HEK293 (cell line): ENCODE measurements at regions not wholly inside any gene's neighbourhood (a gene's known extent, or its start where the extent isn't known, plus 50 kb on each side); places are given as distances from the start of the nearest gene placed in this dataset.

ENCODE experiments used
- CTCF ChIA-PET: fragments of 350-600 bp; formaldehyde crosslinking; extraction: SDS; loops from one replicate; lab custom pipeline; 2021; ENCODE audit warnings: antibody characterized with exemption; lab: Yijun Ruan, JAX
- POLR2A ChIA-PET: fragments of 300-600 bp; formaldehyde crosslinking; extraction: SDS; loops from one replicate; lab custom pipeline; 2020; ENCODE audit warnings: antibody characterized with exemption, inconsistent platforms; lab: Yijun Ruan, JAX
- H3K27ac ChIP-seq: fragments of 200-500 bp; sonication (Bioruptor generic); 2 replicates; pipeline ENCODE4 v1.5.1; 2014; ENCODE audit warnings: low read depth, low read length, control low read depth, inconsistent platforms; ENCODE audit errors: extremely low read depth
- H3K36me3 ChIP-seq, 2 experiments: fragments of 200-500 bp in 1 of 2; sonication (Bioruptor generic) in 1 of 2; 1 replicate in 1 of 2; 2 replicates in 1 of 2; pipeline ENCODE4 v1.5.1; 2014 to 2017; ENCODE audit warnings: inconsistent platforms in 2 of 2, low read length in 2 of 2; ENCODE audit not compliant: control insufficient read depth in 2 of 2, insufficient read depth in 1 of 2
- H3K4me1 ChIP-seq: fragments of 200-500 bp; sonication (Bioruptor generic); 2 replicates; pipeline ENCODE4 v1.5.1; 2014; ENCODE audit warnings: mild to moderate bottlenecking, low read length, inconsistent platforms; ENCODE audit not compliant: control insufficient read depth, insufficient read depth
- H3K4me3 ChIP-seq: 2 replicates; pipeline ENCODE4 v1.5.1; 2011; ENCODE audit warnings: low read depth, mild to moderate bottlenecking, control low read depth, low read length, moderate library complexity
- H3K9me3 ChIP-seq: fragments of 200-500 bp; sonication (Bioruptor generic); 2 replicates; pipeline ENCODE4 v1.5.1; 2014; ENCODE audit warnings: low read depth, low read length, inconsistent platforms; ENCODE audit not compliant: control insufficient read depth, insufficient read depth
- EGR2 ChIP-seq: fragments of 450-650 bp; formaldehyde crosslinking; IDR thresholded peaks from 2 replicates; pipeline ENCODE4 v1.5.1; 2016; ENCODE audit warnings: low read depth, missing biosample characterization, missing genetic modification characterization
- MZF1 ChIP-seq: fragments of 450-650 bp; formaldehyde crosslinking; IDR thresholded peaks from 2 replicates; pipeline ENCODE4 v1.5.1; 2017; ENCODE audit warnings: missing biosample characterization, missing genetic modification characterization, borderline replicate concordance
- OSR2 ChIP-seq: fragments of 450-650 bp; formaldehyde crosslinking; IDR thresholded peaks from 2 replicates; pipeline ENCODE4 v1.5.1; 2016; ENCODE audit warnings: missing biosample characterization, missing genetic modification characterization
- TRIM28 ChIP-seq: IDR thresholded peaks from 2 replicates; pipeline ENCODE4 v1.6.1; 2011; ENCODE audit warnings: low read length, control low read depth, borderline replicate concordance
- ZBTB7A ChIP-seq: fragments of 450-650 bp; formaldehyde crosslinking; IDR thresholded peaks from 2 replicates; pipeline ENCODE4 v1.5.1; 2016; ENCODE audit warnings: low read depth, missing biosample characterization, missing genetic modification characterization
- ZNF132 ChIP-seq: fragments of 450-650 bp; formaldehyde crosslinking; IDR thresholded peaks from 2 replicates; pipeline ENCODE4 v1.5.1; 2017; ENCODE audit warnings: missing biosample characterization, missing genetic modification characterization, borderline replicate concordance
- ZNF146 ChIP-seq: fragments of 450-650 bp; formaldehyde crosslinking; IDR thresholded peaks from 2 replicates; pipeline ENCODE4 v1.5.1; 2016; ENCODE audit warnings: missing biosample characterization, missing genetic modification characterization
- ZNF16 ChIP-seq: fragments of 450-650 bp; formaldehyde crosslinking; IDR thresholded peaks from 2 replicates; pipeline ENCODE4 v1.5.1; 2016; ENCODE audit warnings: low read depth, missing biosample characterization, missing genetic modification characterization
- ZNF169 ChIP-seq: fragments of 450-650 bp; formaldehyde crosslinking; IDR thresholded peaks from 2 replicates; pipeline ENCODE4 v1.5.1; 2016; ENCODE audit warnings: missing biosample characterization, missing genetic modification characterization
- ZNF211 ChIP-seq: fragments of 450-650 bp; formaldehyde crosslinking; IDR thresholded peaks from 2 replicates; pipeline ENCODE4 v1.5.1; 2016; ENCODE audit warnings: low read depth, missing biosample characterization, missing genetic modification characterization
- ZNF274 ChIP-seq, 2 experiments: fragments of 200-500 bp in 1 of 2; fragments of 450-650 bp in 1 of 2; sonication (Bioruptor generic) in 1 of 2; formaldehyde crosslinking in 1 of 2; IDR thresholded peaks; 2 replicates each; pipeline versions ENCODE4 v1.5.1 to v1.6.1; 2014 to 2016; ENCODE audit warnings: borderline replicate concordance in 1 of 2, inconsistent platforms in 1 of 2, low read length in 1 of 2, missing biosample characterization in 1 of 2, missing genetic modification characterization in 1 of 2
- ZNF391 ChIP-seq: fragments of 450-650 bp; formaldehyde crosslinking; IDR thresholded peaks from 2 replicates; pipeline ENCODE4 v1.5.1; 2016; ENCODE audit warnings: low read depth, missing biosample characterization, missing genetic modification characterization, borderline replicate concordance
- ZNF510 ChIP-seq: fragments of 450-650 bp; formaldehyde crosslinking; IDR thresholded peaks from 2 replicates; pipeline ENCODE4 v1.5.1; 2018; ENCODE audit warnings: mild to moderate bottlenecking, missing genetic modification characterization, missing biosample characterization; ENCODE audit not compliant: insufficient replicate concordance
- ZNF623 ChIP-seq: fragments of 450-650 bp; formaldehyde crosslinking; IDR thresholded peaks from 2 replicates; pipeline ENCODE4 v1.5.1; 2016; ENCODE audit warnings: missing biosample characterization, missing genetic modification characterization
- ZNF785 ChIP-seq: fragments of 450-650 bp; formaldehyde crosslinking; IDR thresholded peaks from 2 replicates; pipeline ENCODE4 v1.5.1; 2016; ENCODE audit warnings: missing biosample characterization, missing genetic modification characterization
- ZNF792 ChIP-seq: fragments of 450-650 bp; formaldehyde crosslinking; IDR thresholded peaks from 2 replicates; pipeline ENCODE4 v1.5.1; 2016; ENCODE audit warnings: missing biosample characterization, missing genetic modification characterization
- ZNF830 ChIP-seq: fragments of 450-650 bp; IDR thresholded peaks from 2 replicates; pipeline ENCODE4 v1.5.0; 2018; ENCODE audit warnings: missing biosample characterization, missing genetic modification characterization, low read depth, mild to moderate bottlenecking, moderate library complexity
- TF ChIP-seq, protein P1 (sequence below): fragments of 450-650 bp; formaldehyde crosslinking; IDR thresholded peaks from 2 replicates; pipeline ENCODE4 v1.5.1; 2016; ENCODE audit warnings: missing biosample characterization, missing genetic modification characterization
- TF ChIP-seq, protein P2 (sequence below): fragments of 450-650 bp; formaldehyde crosslinking; IDR thresholded peaks from 2 replicates; pipeline ENCODE4 v1.5.1; 2017; ENCODE audit warnings: missing biosample characterization, missing genetic modification characterization
- TF ChIP-seq, protein P3 (sequence below): fragments of 450-650 bp; formaldehyde crosslinking; IDR thresholded peaks from 2 replicates; pipeline ENCODE4 v1.5.1; 2016; ENCODE audit warnings: missing biosample characterization, missing genetic modification characterization
- TF ChIP-seq, protein P4 (sequence below): fragments of 450-650 bp; formaldehyde crosslinking; IDR thresholded peaks from 2 replicates; pipeline ENCODE4 v1.5.1; 2017; ENCODE audit warnings: missing biosample characterization, missing genetic modification characterization

DNA sequence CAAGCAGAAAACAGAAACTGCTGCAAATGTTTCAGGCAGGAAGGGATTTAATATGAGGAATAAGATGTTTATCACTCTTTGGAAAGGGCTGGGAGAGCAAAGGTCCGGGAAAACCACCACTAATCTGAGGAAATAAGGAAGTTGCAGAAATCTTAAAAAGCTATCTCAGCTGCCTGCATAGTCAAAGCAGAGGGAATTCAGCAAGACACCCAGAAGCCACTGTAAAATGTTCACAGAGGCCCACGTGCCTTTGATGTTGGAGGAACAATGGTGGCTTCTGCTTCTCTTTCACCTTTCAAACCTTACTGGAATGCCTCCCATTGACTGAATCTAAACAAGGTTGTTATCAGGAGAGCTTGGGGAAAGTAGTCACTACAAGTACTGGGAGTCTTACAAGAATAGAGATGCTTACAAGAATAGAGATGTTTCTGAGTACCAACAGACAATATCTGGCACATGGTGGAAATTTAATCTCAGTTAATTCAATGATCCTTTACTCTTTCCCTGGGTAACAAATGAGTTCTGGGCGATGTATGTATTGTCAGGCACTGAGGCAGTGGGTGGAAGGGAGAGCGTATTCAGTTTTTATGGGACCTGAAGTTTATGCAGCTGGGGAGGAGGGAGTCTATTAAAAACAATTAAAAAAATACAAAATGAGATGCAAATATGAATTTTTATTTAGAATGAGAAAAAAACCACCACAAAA is 56.1 kb upstream of the MED13 start:
- TF ChIP-seq ZNF211 (tag by site-specific recombination) (no peak), ZNF830 (tag by site-specific recombination) (no peak), ZNF785 (tag by site-specific recombination) (no peak), ZNF169 (tag by site-specific recombination) (no peak), MZF1 (tag by site-specific recombination) (no peak), TRIM28 (no peak), ZNF510 (tag by site-specific recombination) (no peak), ZBTB7A (tag by site-specific recombination) (no peak), ZNF16 (no peak), ZNF792 (tag by site-specific recombination) (no peak), ZNF391 (tag by site-specific recombination) (no peak), ZNF274 (IDR thresholded peaks at IDR 0.05; ENCODE audit: low read length) (no peak), ZNF274 (tag by site-specific recombination; IDR thresholded peaks at IDR 0.05; ENCODE audit: borderline replicate concordance) (no peak), ZNF146 (tag by site-specific recombination) (no peak), EGR2 (tag by site-specific recombination) (no peak), OSR2 (no peak), ZNF132 (no peak)
- TF ChIP-seq, protein P1, sequence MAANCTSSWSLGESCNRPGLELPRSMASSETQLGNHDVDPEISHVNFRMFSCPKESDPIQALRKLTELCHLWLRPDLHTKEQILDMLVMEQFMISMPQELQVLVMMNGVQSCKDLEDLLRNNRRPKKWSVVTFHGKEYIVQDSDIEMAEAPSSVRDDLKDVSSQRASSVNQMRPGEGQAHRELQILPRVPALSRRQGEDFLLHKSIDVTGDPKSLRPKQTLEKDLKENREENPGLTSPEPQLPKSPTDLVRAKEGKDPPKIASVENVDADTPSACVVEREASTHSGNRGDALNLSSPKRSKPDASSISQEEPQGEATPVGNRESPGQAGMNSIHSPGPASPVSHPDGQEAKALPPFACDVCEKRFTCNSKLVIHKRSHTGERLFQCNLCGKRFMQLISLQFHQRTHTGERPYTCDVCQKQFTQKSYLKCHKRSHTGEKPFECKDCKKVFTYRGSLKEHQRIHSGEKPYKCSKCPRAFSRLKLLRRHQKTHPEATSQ: no peak
- TF ChIP-seq, protein P2, sequence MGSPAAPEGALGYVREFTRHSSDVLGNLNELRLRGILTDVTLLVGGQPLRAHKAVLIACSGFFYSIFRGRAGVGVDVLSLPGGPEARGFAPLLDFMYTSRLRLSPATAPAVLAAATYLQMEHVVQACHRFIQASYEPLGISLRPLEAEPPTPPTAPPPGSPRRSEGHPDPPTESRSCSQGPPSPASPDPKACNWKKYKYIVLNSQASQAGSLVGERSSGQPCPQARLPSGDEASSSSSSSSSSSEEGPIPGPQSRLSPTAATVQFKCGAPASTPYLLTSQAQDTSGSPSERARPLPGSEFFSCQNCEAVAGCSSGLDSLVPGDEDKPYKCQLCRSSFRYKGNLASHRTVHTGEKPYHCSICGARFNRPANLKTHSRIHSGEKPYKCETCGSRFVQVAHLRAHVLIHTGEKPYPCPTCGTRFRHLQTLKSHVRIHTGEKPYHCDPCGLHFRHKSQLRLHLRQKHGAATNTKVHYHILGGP (tag by site-specific recombination): no peak
- no peaks in the 10 kb centered on the region for H3K9me3 ChIP-seq
- no peak overlapping the region for H3K4me3 ChIP-seq
- no peaks in the 10 kb centered on the region for H3K4me1 ChIP-seq
- H3K27ac ChIP-seq: no peak overlapping the region
- ChIA-PET CTCF (interaction anchor here (0.6 to 3.3 kb wide), 2 partner anchors 12 to 15 kb away, joined by 3 to 21 read pairs; no protein-coding TSS in a partner anchor), POLR2A (no interaction called here)
- no peaks in the 10 kb centered on the region for H3K36me3 ChIP-seq

DNA sequence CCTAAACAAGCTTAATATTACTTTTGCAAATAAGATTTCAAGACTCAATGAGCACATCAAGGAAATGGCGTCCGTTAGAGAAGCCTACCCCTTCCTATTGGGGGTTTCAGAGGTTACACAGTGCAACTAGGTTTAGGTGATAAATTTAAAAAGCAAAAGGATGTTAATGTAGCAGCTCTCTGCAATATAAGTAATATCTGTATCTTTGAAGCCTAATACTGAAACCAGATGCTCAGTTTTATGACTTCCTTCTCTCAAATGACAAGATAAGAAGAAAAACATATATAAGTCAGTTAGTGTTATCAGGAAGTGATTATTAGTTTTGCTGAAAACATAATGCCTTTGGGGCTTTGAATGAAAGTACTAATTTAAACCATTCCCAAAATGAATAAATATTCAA is 54.3 kb upstream of the MED13 start:
- no peak for TF ChIP-seq ZNF623 (tag by site-specific recombination)
- TF ChIP-seq, protein P3, sequence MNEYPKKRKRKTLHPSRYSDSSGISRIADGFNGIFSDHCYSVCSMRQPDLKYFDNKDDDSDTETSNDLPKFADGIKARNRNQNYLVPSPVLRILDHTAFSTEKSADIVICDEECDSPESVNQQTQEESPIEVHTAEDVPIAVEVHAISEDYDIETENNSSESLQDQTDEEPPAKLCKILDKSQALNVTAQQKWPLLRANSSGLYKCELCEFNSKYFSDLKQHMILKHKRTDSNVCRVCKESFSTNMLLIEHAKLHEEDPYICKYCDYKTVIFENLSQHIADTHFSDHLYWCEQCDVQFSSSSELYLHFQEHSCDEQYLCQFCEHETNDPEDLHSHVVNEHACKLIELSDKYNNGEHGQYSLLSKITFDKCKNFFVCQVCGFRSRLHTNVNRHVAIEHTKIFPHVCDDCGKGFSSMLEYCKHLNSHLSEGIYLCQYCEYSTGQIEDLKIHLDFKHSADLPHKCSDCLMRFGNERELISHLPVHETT (tag by site-specific recombination): no peak
- TF ChIP-seq, protein P4, sequence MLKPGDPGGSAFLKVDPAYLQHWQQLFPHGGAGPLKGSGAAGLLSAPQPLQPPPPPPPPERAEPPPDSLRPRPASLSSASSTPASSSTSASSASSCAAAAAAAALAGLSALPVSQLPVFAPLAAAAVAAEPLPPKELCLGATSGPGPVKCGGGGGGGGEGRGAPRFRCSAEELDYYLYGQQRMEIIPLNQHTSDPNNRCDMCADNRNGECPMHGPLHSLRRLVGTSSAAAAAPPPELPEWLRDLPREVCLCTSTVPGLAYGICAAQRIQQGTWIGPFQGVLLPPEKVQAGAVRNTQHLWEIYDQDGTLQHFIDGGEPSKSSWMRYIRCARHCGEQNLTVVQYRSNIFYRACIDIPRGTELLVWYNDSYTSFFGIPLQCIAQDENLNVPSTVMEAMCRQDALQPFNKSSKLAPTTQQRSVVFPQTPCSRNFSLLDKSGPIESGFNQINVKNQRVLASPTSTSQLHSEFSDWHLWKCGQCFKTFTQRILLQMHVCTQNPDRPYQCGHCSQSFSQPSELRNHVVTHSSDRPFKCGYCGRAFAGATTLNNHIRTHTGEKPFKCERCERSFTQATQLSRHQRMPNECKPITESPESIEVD (tag by site-specific recombination): 0 out of 2 replicates have a peak, but pooled peaks have one; percentile 52
- H3K9me3 ChIP-seq: no peaks in the 10 kb centered on the region
- H3K4me1 ChIP-seq: no peaks in the 10 kb centered on the region
- no peak overlapping the region for H3K27ac ChIP-seq
- H3K4me3 ChIP-seq: no peak overlapping the region
- ChIA-PET CTCF (interaction anchor here (1.0 kb wide), 1 partner anchor 10 kb away, joined by 5 read pairs; no protein-coding TSS in a partner anchor), POLR2A (no interaction called here)
- H3K36me3 ChIP-seq: no peaks in the 10 kb centered on the region
